H1 (cell line): ENCODE measurements at regions not wholly inside any gene's neighbourhood (a gene's known extent, or its start where the extent isn't known, plus 50 kb on each side); places are given as distances from the start of the nearest gene placed in this dataset.

Source experiments
- CHD7 ChIP-seq: fragments of 300-600 bp; sonication (generic); IDR thresholded peaks from 2 replicates; pipeline ENCODE4 v1.7.1; 2012; ENCODE audit warnings: low read length, moderate library complexity, mild to moderate bottlenecking, inconsistent platforms; ENCODE audit not compliant: insufficient replicate concordance
- EP300 ChIP-seq, 2 experiments: IDR thresholded peaks; 1 replicate in 1 of 2; 2 replicates in 1 of 2; pipeline ENCODE4 v1.6.1; 2011 to 2012; ENCODE audit warnings: low read depth in 2 of 2, low read length in 2 of 2, mild to moderate bottlenecking in 2 of 2, borderline replicate concordance in 1 of 2, inconsistent platforms in 1 of 2, moderate library complexity in 1 of 2
- JUN ChIP-seq: IDR thresholded peaks from 2 replicates; pipeline ENCODE4 v1.6.1; 2011; ENCODE audit warnings: low read depth, mild to moderate bottlenecking, improper control_type of control experiment, low read length
- KDM5A ChIP-seq: fragments of 200-600 bp; IDR thresholded peaks from 2 replicates; pipeline ENCODE4 v1.7.1; 2012; ENCODE audit warnings: mild to moderate bottlenecking, low read length, inconsistent platforms, mixed read lengths
- NRF1 ChIP-seq: IDR thresholded peaks from 2 replicates; pipeline ENCODE4 v1.6.1; 2011; ENCODE audit warnings: mild to moderate bottlenecking, low read depth, low read length, improper control_type of control experiment
- RNF2 ChIP-seq: fragments of 200-900, 300-1000 bp; sonication (generic); IDR thresholded peaks from 2 replicates; pipeline ENCODE4 v1.7.1; 2016; ENCODE audit warnings: borderline replicate concordance, low read depth, mild to moderate bottlenecking, antibody characterized with exemption, low read length; ENCODE audit not compliant: poor library complexity, severe bottlenecking; ENCODE audit errors: missing control alignments

DNA sequence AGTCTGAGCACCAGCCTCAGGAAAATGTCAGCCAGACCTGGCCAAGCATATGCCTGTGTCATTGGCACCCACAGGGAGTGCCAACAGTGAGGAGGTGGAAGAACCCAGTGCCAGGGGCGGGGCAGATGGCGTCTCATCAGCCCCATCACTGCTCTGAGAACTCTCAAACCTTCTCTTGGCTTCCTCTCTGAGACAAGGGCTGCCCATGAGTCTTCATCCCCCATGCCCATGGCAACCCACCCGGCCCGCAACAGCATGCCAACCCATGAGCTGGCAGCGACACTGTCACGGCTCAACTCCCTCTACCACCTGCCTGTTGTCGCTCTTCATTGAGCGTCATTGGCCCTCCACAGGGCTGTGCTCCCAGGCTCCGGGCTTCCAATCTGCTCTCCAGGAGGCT, 340.5 kb downstream of the BUD13 start (continued):
- TF ChIP-seq CHD7 (no peak), EP300 (IDR thresholded peaks at IDR 0.05; ENCODE audit: borderline replicate concordance in 1 of 2, low read depth in 2 of 2, low read length in 2 of 2) (no peak), JUN (no peak), RNF2 (no peak), KDM5A (no peak), NRF1 (no peak)
